ENCODE measurements at regions not wholly inside any gene's neighbourhood (a gene's known extent, or its start where the extent isn't known, plus 50 kb on each side); places are given as distances from the start of the nearest gene placed in this dataset.

DNA sequence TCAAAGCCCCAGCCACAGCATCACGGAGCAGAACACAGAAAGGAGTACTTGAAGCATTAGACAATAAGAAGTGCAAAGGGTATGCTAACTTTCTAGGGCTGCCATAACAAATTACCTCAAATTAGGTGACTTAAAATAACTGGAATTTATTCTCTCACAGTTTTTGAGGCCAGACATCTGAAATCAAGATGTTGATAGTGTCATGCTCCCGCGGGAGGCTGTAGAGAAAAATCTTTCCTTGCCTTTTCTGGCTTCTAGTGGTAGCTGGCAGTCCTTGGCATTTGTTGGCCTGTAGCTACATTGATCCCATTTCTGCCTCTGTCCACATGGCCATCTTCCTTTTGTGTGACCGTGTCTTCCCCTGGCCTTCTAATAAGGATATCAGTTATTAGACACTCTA lies 51.9 kb upstream of the SPDL1 start:
- H3K27ac ChIP-seq, result no peak overlapping the region
- H3K4me1 ChIP-seq, result no peaks in the 10 kb centered on the region
- no peaks in the 10 kb centered on the region for H3K9me3 ChIP-seq
- no peak for DNase-seq
- TF ChIP-seq POLR2A (IDR thresholded peaks at IDR 0.05), result no peak
- TF ChIP-seq, protein P1, sequence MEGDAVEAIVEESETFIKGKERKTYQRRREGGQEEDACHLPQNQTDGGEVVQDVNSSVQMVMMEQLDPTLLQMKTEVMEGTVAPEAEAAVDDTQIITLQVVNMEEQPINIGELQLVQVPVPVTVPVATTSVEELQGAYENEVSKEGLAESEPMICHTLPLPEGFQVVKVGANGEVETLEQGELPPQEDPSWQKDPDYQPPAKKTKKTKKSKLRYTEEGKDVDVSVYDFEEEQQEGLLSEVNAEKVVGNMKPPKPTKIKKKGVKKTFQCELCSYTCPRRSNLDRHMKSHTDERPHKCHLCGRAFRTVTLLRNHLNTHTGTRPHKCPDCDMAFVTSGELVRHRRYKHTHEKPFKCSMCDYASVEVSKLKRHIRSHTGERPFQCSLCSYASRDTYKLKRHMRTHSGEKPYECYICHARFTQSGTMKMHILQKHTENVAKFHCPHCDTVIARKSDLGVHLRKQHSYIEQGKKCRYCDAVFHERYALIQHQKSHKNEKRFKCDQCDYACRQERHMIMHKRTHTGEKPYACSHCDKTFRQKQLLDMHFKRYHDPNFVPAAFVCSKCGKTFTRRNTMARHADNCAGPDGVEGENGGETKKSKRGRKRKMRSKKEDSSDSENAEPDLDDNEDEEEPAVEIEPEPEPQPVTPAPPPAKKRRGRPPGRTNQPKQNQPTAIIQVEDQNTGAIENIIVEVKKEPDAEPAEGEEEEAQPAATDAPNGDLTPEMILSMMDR (IDR thresholded peaks at IDR 0.05), result no peak
- H3K4me3 ChIP-seq (replicated peaks in 1 of 3), result no peak overlapping the region
- H3K27me3 ChIP-seq, result no peaks in the 10 kb centered on the region
- 90 to 93% methylated on average over 4 of the region's 4 CpGs for WGBS, 2 donors
- intact Hi-C loops (cut with DNase I), result no loop called here
- H3K36me3 ChIP-seq, result no peaks in the 10 kb centered on the region

DNA sequence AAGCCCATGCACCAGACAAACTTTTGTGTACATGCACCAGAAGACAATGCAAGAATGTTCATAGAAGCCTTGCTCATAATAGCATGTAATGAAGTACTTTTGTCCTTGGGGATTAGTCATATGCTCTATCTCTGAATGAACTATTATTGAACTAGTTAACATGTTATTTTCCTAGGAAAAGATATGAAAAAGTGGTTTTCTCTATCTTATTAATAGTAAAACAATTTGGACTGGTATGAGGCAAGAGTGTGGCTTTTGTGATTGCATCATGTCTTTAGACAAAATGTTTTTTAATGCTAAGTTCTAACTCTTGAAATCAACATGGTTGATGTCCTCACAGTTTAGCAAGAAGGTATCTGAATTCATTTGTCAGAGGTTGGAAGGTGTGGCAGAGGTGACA lies 55.7 kb upstream of the SPDL1 start:
- Histone ChIP-seq H3K9me3 (no peaks in the 10 kb centered on the region), H3K36me3 (no peaks in the 10 kb centered on the region), H3K4me1 (no peaks in the 10 kb centered on the region), H3K4me3 (replicated peaks in 1 of 3) (no peak overlapping the region), H3K27me3 (no peaks in the 10 kb centered on the region), H3K27ac (no peak overlapping the region)
- DNase-seq, result no peak
- intact Hi-C loops (cut with DNase I), result no loop called here
- TF ChIP-seq, protein P1 (IDR thresholded peaks at IDR 0.05), result no peak
- no peak for TF ChIP-seq POLR2A (IDR thresholded peaks at IDR 0.05)

DNA sequence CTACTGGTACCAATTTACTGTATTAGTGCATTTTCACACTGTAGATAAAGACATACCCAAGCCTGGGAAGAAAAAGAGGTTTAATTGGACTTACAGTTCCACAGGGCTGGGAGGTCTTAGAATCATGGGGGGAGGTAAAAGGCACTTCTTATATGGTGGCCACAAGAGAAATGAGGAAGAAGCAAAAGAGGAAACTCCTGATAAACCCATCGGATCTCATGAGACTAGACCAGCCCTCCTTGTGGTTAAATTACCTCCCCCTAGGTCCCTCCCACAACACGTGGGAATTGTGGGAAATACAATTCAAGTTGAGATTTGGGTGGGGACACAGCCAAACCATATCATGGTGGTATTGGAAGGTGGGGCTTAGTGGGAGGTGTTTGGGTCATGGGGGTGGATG lies 56.5 kb upstream of the SPDL1 start:
- intact Hi-C loops (cut with DNase I), result no loop called here
- DNase-seq, result no peak
- Histone ChIP-seq H3K27me3 (no peaks in the 10 kb centered on the region), H3K4me1 (peaks cover 0 to under 1% of the 10 kb centered on the region in 2 donors), H3K9me3 (no peaks in the 10 kb centered on the region), H3K27ac (no peak overlapping the region), H3K4me3 (replicated peaks in 1 of 3) (no peak overlapping the region), H3K36me3 (no peaks in the 10 kb centered on the region)
- no peak for TF ChIP-seq POLR2A (IDR thresholded peaks at IDR 0.05)
- TF ChIP-seq, protein P1 (IDR thresholded peaks at IDR 0.05), result no peak
- WGBS, 2 donors, result 86 to 87% methylated on average over 2 of the region's 2 CpGs

DNA sequence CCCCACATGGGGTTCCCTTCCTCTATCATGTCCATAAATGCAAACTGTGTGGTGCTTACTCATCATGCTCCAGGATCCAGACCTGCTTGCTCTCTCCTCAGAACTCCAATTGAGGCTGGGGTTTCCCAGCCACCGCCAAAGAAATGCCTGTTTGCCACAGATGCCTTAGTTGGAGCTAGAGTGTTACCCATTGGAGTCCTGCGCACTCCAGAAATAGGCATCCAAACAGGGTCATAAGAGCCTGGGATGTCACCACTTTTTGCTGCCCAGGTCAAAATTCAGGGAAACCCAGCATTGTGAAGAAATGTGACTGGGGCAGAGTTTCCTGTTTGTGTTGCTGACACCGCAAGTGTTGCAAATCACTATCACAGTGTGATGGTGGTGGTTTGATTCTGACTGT lies 60.7 kb upstream of the SPDL1 start:
- TF ChIP-seq POLR2A (IDR thresholded peaks at IDR 0.05), result no peak
- TF ChIP-seq, protein P1 (IDR thresholded peaks at IDR 0.05), result no peak

DNA sequence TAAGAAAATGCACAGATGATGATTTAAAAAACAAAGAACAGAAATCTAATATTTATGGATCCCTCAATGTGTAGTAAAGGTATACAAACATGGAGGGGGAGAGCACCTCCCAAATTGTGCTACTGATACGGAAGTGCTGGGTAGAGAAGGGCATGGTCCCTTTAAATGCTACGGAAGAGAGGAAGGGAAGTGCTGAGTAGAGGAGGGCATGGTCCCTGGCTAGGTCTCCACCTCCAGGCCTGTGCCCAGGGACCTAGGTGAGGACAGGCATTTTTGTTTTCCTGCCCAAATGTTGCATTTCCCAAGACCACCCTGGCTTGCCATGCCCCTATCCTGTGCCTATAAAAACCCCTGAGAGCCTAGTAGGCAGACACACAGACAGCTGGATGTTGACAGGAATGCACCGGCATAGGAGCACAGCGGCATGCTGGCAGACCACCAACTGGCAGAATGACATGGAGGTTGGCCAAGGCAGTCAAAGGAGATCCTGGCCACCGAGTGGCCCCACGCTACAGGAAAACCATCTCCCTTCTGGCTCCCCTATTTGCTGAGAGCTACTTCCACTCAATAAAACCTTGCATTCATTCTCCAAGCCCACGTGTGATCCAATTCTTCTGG lies 62.1 kb upstream of the SPDL1 start:
- Histone ChIP-seq H3K4me3 (replicated peaks in 1 of 3) (no peak overlapping the region), H3K27ac (no peak overlapping the region), H3K9me3 (no peaks in the 10 kb centered on the region), H3K27me3 (no peaks in the 10 kb centered on the region), H3K4me1 (peaks cover 0 to 11% of the 10 kb centered on the region in 2 donors), H3K36me3 (no peaks in the 10 kb centered on the region)
- TF ChIP-seq, protein P1 (IDR thresholded peaks at IDR 0.05), result no peak
- TF ChIP-seq POLR2A (IDR thresholded peaks at IDR 0.05), result no peak
- peak; percentile 81 to 89 for DNase-seq
- intact Hi-C loops (cut with DNase I), result no loop called here
- WGBS, 2 donors, result 20 to 27% methylated on average over 7 of the region's 7 CpGs

More for the DNA sequence above, 60.7 kb upstream of the SPDL1 start:
- peaks cover 0 to 11% of the 10 kb centered on the region in 2 donors for H3K4me1 ChIP-seq
- H3K27ac ChIP-seq, result no peak overlapping the region
- intact Hi-C loops (cut with DNase I), result no loop called here
- H3K4me3 ChIP-seq (replicated peaks in 1 of 3), result no peak overlapping the region
- no peak for DNase-seq
- H3K36me3 ChIP-seq, result no peaks in the 10 kb centered on the region
- H3K9me3 ChIP-seq, result no peaks in the 10 kb centered on the region
- WGBS, 2 donors, result 81 to 83% methylated on average over 3 of the region's 3 CpGs
- H3K27me3 ChIP-seq, result no peaks in the 10 kb centered on the region

Measured in thyroid gland (tissue), 4 donors.